A549 (cell line): ENCODE measurements at regions not wholly inside any gene's neighbourhood (a gene's known extent, or its start where the extent isn't known, plus 50 kb on each side); places are given as distances from the start of the nearest gene placed in this dataset.

Source experiments
- CHD2 ChIP-seq: fragments of 150-350 bp; IDR thresholded peaks from 2 replicates; pipeline ENCODE4 v1.6.1; 2014; ENCODE audit warnings: low read length; ENCODE audit not compliant: partially characterized antibody
- ELK1 ChIP-seq: fragments of 150-350 bp; IDR thresholded peaks from 2 replicates; pipeline ENCODE4 v1.6.1; 2014; ENCODE audit warnings: low read depth, mild to moderate bottlenecking, low read length
- EP300 ChIP-seq, 2 experiments: fragments of >200 bp; sonication (Bioruptor Twin); formaldehyde crosslinking; IDR thresholded peaks; 2 replicates in 1 of 2; 3 replicates in 1 of 2; pipeline ENCODE4 v1.6.1; 2016 to 2017
- JUN ChIP-seq, 2 experiments: fragments of >200 bp; sonication (Bioruptor Twin); formaldehyde crosslinking; IDR thresholded peaks; 2 replicates in 1 of 2; 3 replicates in 1 of 2; pipeline ENCODE4 v1.6.1; 2016 to 2017
- JUNB ChIP-seq: fragments of >200 bp; sonication (Bioruptor Twin); formaldehyde crosslinking; IDR thresholded peaks from 2 replicates; pipeline ENCODE4 v1.6.1; 2016
- MAFK ChIP-seq: fragments of 450-650 bp; IDR thresholded peaks from 2 replicates; pipeline ENCODE4 v1.6.1; 2014; ENCODE audit not compliant: partially characterized antibody
- MYC ChIP-seq: IDR thresholded peaks from 2 replicates; pipeline ENCODE4 v1.6.1; 2012; ENCODE audit warnings: mild to moderate bottlenecking, inconsistent platforms, low read length, improper control_type of control experiment, borderline replicate concordance
- POLR2A ChIP-seq: IDR thresholded peaks from 2 replicates; pipeline ENCODE4 v1.6.1; 2012; ENCODE audit warnings: mild to moderate bottlenecking, low read length
- RAD21 ChIP-seq, 2 experiments: fragments of >200 bp in 1 of 2; sonication (Bioruptor Twin) in 1 of 2; formaldehyde crosslinking in 1 of 2; IDR thresholded peaks in 1 of 2; conservative IDR thresholded peaks in 1 of 2; 2 replicates in 1 of 2; 3 replicates in 1 of 2; pipeline ENCODE4 v1.6.1; 2012 to 2018; ENCODE audit warnings: inconsistent platforms in 1 of 2
- REST ChIP-seq: fragments of 200-600 bp; sonication (generic); IDR thresholded peaks from 2 replicates; pipeline ENCODE4 v1.6.1; 2016; ENCODE audit warnings: antibody characterized with exemption, mild to moderate bottlenecking, moderate library complexity
- RNF2 ChIP-seq: fragments of 200-600 bp; sonication (generic); IDR thresholded peaks from 2 replicates; pipeline ENCODE4 v1.6.1; 2016; ENCODE audit warnings: low read depth, mild to moderate bottlenecking, antibody characterized with exemption, moderate library complexity, borderline replicate concordance
- TF ChIP-seq, protein P1 (sequence below): fragments of >200 bp; sonication (Bioruptor Twin); formaldehyde crosslinking; IDR thresholded peaks from 3 replicates; pipeline ENCODE4 v1.5.1; 2016
- TF ChIP-seq, protein P2 (sequence below): fragments of 450-650 bp; IDR thresholded peaks from 2 replicates; pipeline ENCODE4 v1.6.1; 2014; ENCODE audit warnings: antibody characterized with exemption

DNA sequence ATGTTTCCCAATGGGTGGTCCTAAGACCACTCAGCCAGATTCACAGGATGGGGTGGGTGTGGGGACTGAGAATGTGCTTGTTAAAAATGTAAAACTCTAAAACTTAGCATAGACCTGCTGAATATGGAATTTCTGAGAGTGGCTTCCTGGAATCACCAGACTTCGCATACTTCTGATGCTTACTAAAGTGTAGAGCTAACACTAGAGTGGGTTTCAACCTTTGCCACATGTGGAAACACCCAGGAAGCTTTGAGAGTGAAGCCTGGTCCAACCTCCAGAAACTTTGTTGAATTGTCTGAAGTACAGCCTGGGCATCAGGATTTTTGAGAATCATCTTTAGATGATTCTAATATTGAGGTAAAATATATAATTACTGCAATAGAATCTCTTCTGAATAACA is 167.8 kb upstream of the EDNRA start:
- TF ChIP-seq MYC: no peak
- TF ChIP-seq EP300 (IDR thresholded peaks at IDR 0.05): no peak
- TF ChIP-seq, protein P1, sequence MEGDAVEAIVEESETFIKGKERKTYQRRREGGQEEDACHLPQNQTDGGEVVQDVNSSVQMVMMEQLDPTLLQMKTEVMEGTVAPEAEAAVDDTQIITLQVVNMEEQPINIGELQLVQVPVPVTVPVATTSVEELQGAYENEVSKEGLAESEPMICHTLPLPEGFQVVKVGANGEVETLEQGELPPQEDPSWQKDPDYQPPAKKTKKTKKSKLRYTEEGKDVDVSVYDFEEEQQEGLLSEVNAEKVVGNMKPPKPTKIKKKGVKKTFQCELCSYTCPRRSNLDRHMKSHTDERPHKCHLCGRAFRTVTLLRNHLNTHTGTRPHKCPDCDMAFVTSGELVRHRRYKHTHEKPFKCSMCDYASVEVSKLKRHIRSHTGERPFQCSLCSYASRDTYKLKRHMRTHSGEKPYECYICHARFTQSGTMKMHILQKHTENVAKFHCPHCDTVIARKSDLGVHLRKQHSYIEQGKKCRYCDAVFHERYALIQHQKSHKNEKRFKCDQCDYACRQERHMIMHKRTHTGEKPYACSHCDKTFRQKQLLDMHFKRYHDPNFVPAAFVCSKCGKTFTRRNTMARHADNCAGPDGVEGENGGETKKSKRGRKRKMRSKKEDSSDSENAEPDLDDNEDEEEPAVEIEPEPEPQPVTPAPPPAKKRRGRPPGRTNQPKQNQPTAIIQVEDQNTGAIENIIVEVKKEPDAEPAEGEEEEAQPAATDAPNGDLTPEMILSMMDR: no peak
- no peak for TF ChIP-seq POLR2A
- no peak for TF ChIP-seq ELK1
- no peak for TF ChIP-seq RNF2
- TF ChIP-seq REST: no peak
- TF ChIP-seq, protein P2, sequence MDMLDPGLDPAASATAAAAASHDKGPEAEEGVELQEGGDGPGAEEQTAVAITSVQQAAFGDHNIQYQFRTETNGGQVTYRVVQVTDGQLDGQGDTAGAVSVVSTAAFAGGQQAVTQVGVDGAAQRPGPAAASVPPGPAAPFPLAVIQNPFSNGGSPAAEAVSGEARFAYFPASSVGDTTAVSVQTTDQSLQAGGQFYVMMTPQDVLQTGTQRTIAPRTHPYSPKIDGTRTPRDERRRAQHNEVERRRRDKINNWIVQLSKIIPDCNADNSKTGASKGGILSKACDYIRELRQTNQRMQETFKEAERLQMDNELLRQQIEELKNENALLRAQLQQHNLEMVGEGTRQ: no peak
- TF ChIP-seq JUN (IDR thresholded peaks at IDR 0.05): no peak
- TF ChIP-seq RAD21 (conservative IDR thresholded peaks at IDR 0.05 in 1 of 2, IDR thresholded peaks at IDR 0.05 in 1 of 2): no peak
- TF ChIP-seq MAFK: no peak
- no peak for TF ChIP-seq JUNB
- TF ChIP-seq CHD2: no peak
